HUES48 (cell line): ENCODE measurements at regions not wholly inside any gene's neighbourhood (a gene's known extent, or its start where the extent isn't known, plus 50 kb on each side); places are given as distances from the start of the nearest gene placed in this dataset.

Experiments
- H3K27ac ChIP-seq: one replicate; pipeline ENCODE4 v1.7.0; 2013; ENCODE audit warnings: low read depth, low read length, inconsistent platforms
- H3K27me3 ChIP-seq: 2 replicates; pipeline ENCODE4 v1.6.1; 2013; ENCODE audit warnings: mild to moderate bottlenecking, low read length; ENCODE audit not compliant: control insufficient read depth, insufficient read depth
- H3K36me3 ChIP-seq: 2 replicates; pipeline ENCODE4 v1.6.1; 2013; ENCODE audit warnings: low read length; ENCODE audit not compliant: control insufficient read depth, insufficient read depth
- H3K4me1 ChIP-seq: 2 replicates; pipeline ENCODE4 v1.6.1; 2013; ENCODE audit warnings: mild to moderate bottlenecking, low read length; ENCODE audit not compliant: control insufficient read depth, insufficient read depth
- H3K4me3 ChIP-seq: 2 replicates; pipeline ENCODE4 v1.5.1; 2013; ENCODE audit warnings: mild to moderate bottlenecking, low read depth, low read length
- H3K9ac ChIP-seq: 2 replicates; pipeline ENCODE4 v1.6.1; 2013; ENCODE audit warnings: mild to moderate bottlenecking, low read depth, low read length, moderate library complexity
- H3K9me3 ChIP-seq: 2 replicates; pipeline ENCODE4 v1.6.1; 2013; ENCODE audit warnings: low read length; ENCODE audit not compliant: control insufficient read depth, insufficient read depth

DNA sequence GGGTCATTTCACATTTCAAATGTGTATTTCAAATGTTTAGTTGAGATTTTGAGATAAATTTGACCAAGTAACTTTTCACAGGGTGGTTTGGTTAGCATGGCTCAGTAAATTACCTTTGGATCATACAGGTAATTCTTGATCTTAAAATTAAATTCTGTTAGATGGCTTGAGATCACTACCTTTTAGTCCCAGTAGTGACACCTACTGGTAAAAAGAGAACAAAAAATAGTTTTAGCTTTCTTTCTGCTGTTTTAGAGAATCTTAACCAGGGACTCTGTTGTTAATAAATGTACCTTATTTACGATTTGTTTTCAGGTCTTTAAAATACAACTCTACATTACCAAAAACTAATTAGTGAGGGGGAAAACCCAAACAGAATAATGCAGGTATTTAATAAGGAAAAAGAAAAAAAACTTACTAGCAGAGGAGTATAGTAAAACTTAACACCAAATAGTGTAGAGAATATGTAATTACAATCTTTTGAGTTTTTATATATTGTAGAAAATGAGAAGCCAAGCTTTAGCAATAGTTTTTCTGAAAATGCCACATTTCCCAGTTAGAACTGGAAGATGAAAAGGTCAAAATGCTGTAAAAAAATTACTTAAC lies 620.3 kb upstream of the AGTR1 start:
- no peaks in the 10 kb centered on the region for H3K27me3 ChIP-seq
- no peaks in the 10 kb centered on the region for H3K36me3 ChIP-seq
- no peaks in the 10 kb centered on the region for H3K9me3 ChIP-seq
- H3K9ac ChIP-seq = no peak overlapping the region
- H3K4me1 ChIP-seq = peaks cover 6% of the 10 kb centered on the region; the same call in 1 of the 2 replicates
- no peak overlapping the region for H3K27ac ChIP-seq
- H3K4me3 ChIP-seq = no peak overlapping the region

DNA sequence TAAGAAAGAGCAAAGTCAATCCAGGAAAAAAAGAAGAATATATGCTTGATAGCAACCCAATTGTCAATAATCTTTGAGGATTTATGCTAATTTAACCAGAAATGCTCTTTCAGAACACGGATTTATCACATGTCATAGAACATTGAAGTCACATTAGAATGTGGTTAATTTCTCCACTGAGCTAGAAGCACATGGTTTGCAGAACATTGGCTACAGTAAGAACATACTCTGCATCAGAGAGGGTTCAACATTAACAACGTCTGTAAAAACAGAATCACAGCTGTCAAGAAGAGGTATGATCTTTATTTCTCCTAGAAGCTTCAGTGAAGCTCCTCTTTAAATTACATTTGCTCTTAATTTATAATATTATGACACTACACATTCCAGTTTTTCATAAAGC lies 619.7 kb upstream of the AGTR1 start:
- Histone ChIP-seq H3K4me1 (peaks cover 6% of the 10 kb centered on the region; the same call in 1 of the 2 replicates), H3K4me3 (no peak overlapping the region), H3K27me3 (no peaks in the 10 kb centered on the region), H3K9me3 (no peaks in the 10 kb centered on the region), H3K9ac (no peak overlapping the region), H3K27ac (no peak overlapping the region), H3K36me3 (no peaks in the 10 kb centered on the region)

DNA sequence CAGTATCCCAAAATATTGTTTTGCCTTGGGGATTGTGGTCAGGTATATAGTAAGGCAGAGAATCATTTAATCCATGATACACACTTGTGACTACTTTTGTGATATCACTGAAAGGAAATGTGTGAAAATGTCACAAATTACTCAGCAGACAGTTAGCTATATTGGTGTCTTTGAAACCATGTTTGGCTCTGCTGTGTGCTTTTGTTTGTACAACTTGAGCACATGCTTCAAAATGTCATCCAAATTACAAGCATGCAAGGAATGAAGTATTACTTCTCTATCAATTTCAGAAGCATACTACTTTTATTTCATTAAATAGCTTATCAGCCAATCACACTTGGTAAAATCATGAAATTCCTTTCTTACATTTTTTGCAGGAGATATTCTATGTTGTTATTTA lies 619.0 kb upstream of the AGTR1 start:
- no peaks in the 10 kb centered on the region for H3K27me3 ChIP-seq
- H3K4me1 ChIP-seq = peaks cover 10% of the 10 kb centered on the region; the same call in 1 of the 2 replicates
- no peak overlapping the region for H3K9ac ChIP-seq
- no peak overlapping the region for H3K4me3 ChIP-seq
- no peak overlapping the region for H3K27ac ChIP-seq
- no peaks in the 10 kb centered on the region for H3K9me3 ChIP-seq
- no peaks in the 10 kb centered on the region for H3K36me3 ChIP-seq

DNA sequence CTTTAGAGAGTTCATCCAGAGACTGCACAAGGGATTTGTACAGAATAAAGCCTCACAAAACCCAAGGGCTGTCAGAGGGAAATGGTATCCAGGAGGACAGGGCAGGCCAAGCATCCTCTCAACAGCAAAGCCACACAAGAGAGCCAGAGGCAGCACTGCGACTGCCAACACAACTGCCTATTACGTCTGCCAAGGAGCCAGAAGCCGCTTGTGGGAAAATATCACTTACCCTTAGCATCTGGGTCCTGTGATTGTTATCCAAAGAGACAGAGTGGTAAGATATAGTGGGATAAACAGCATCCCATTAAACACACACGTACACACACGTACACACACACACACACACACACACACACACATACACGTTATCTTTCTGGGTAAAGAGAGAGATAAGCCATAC lies 618.3 kb upstream of the AGTR1 start:
- H3K27me3 ChIP-seq = no peaks in the 10 kb centered on the region
- H3K4me1 ChIP-seq = peaks cover 12% of the 10 kb centered on the region; the same call in 1 of the 2 replicates
- H3K9ac ChIP-seq = no peak overlapping the region
- no peak overlapping the region for H3K4me3 ChIP-seq
- no peaks in the 10 kb centered on the region for H3K36me3 ChIP-seq
- no peaks in the 10 kb centered on the region for H3K9me3 ChIP-seq
- no peak overlapping the region for H3K27ac ChIP-seq

DNA sequence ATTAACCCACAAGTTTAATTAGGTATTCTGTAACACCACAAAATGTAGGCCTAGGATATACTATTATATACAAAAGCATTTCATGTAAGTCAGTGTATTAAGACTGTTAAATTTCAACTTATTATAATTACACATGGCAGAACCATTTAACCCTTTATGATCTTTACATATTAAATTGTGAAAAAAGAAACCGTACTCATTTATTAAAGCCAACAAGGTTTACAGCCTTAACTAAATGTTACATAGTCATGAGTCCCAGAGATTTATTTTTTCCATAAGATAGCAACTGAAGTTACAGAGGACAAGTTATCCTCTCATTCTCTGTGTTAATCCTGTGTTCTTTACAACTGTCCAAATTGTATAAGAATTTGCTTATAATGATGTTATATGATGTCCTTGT lies 615.8 kb upstream of the AGTR1 start:
- Histone ChIP-seq H3K27ac (no peak overlapping the region), H3K4me3 (no peak overlapping the region), H3K9ac (no peak overlapping the region), H3K36me3 (no peaks in the 10 kb centered on the region), H3K9me3 (no peaks in the 10 kb centered on the region), H3K4me1 (0 out of 2 replicates have a peak, but pooled peaks cover 6% of the 10 kb centered on the region), H3K27me3 (no peaks in the 10 kb centered on the region)

DNA sequence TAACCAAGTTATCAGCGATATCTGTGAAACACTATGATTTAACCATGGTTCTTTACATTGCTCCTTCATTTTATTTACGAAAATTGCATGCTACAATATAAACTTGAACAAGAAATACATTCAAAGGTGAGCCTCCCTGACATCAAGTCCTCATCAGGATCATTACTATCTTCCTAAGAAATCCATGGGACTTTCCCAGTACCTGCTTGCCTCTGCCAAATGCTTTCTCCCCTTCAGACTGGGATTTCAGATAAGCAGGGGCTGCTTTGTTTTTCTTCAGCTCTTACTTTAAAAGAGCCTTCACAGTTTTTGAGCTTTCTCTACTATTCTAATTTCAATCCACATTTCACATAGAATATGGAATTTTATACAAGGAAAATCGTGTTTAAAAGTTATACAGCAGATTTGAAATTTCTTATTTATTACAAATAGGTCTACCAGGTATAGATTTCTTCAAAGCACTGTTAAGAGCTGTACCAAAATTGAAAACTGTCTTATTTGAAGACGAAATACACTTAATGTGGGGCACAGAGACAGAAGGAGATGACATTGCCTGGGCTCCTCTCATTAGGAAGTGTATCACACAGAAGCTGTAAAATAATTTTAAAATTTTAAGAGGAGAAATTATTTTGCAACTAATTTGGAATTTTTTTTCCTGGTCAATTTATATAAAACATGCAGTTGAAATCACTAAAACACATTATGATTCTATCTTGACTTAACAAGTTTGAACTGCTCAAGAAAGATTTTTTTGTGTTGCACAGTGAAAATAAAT lies 615.0 kb upstream of the AGTR1 start:
- no peaks in the 10 kb centered on the region for H3K36me3 ChIP-seq

DNA sequence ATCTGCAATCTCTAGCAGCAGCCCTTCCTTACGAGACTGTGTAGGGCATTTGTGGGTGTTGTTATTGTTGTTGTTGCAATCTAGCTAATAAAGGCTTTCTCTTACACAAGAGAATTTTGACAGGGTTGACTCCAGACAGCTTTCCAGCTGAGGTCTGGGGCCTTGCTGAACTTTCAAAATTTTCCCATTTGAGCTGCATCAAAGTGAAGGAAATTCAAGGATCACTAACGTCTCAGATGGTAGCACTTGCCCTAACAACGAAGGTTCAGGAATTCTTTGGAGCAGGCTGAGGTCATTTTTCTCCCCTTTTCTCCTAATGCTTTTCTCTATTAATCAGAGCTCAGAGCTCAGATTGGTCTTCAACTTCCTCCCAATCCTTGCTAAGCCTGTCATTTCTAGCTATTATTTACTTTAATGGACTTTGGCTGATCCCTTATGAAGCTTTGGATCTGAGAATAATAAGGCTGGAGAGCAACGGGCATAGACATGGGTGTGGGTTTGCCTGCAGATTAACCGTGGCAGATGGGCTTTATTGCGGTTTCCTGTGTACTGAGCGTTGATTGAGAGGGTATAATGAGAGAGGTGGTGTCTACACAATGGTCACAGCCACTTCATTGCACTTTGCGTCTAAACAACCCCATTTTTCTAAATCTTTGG lies 614.0 kb upstream of the AGTR1 start:
- no peaks in the 10 kb centered on the region for H3K27me3 ChIP-seq
- no peaks in the 10 kb centered on the region for H3K9me3 ChIP-seq
- 0 out of 2 replicates have a peak, but pooled peaks cover 6% of the 10 kb centered on the region for H3K4me1 ChIP-seq
- no peak overlapping the region for H3K4me3 ChIP-seq
- H3K9ac ChIP-seq = no peak overlapping the region
- H3K36me3 ChIP-seq = no peaks in the 10 kb centered on the region
- H3K27ac ChIP-seq = no peak overlapping the region

More for the DNA sequence above, 615.0 kb upstream of the AGTR1 start:
- H3K9ac ChIP-seq = no peak overlapping the region
- H3K27me3 ChIP-seq = no peaks in the 10 kb centered on the region
- no peak overlapping the region for H3K27ac ChIP-seq
- H3K9me3 ChIP-seq = no peaks in the 10 kb centered on the region
- no peak overlapping the region for H3K4me3 ChIP-seq
- H3K4me1 ChIP-seq = 0 out of 2 replicates have a peak, but pooled peaks cover 6% of the 10 kb centered on the region

DNA sequence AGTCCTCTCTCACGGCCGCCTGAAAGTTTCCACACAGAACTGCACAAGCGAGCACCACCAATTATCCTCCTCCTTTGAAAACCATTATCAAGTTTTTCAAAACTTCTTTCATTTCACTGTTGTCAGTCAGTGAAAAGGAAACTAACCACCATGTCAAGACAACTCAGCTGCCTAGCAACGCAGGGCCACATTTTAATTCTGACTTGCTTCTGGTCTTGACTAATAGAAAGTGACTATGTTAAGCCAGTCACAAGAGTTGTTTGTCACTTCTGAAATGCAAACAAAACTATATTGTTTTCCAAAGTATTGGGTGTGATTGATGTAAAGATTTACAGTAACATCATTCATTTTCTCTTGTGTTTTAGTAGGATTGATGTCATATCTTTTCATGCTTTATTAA lies 612.8 kb upstream of the AGTR1 start:
- Histone ChIP-seq H3K27me3 (no peaks in the 10 kb centered on the region), H3K4me1 (0 out of 2 replicates have a peak, but pooled peaks cover 6% of the 10 kb centered on the region)

DNA sequence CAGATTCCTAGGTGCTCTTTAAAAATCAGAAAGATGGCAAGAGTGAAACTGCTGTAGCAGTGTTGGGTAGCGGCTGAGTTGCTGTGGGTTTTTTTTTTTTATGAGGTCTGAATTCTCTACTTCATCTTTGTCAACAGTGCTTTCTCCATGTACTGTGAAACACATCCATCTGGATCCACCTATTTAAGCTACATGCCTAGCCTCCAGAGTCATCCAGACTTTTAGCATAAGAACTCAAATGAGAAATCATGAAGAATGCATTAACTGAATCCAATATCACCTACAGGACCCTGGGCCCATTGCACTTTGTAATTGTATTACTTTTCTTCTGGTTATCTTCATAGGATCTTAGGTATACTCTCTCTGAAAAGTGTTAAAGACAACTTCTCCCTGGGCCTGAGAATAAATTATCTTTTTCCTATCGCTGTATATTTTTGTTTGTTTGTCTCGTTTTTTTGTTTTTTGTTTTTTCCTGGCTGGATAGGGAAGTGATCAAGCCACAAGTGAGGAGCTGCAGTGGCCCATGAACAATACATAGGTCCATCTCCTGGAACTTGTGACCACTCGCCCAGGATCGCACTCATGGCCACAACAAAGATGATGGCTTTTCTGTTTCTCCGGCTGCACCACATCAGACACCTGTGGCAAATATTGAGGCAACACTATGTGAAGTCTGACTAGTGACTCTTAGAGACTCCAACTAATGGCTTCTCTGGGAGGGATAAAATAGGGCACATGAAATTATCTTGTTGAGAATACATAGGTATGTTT lies 609.9 kb upstream of the AGTR1 start:
- no peaks in the 10 kb centered on the region for H3K36me3 ChIP-seq
- H3K4me3 ChIP-seq = no peak overlapping the region
- H3K9me3 ChIP-seq = no peaks in the 10 kb centered on the region
- 0 out of 2 replicates have a peak, but pooled peaks cover 6% of the 10 kb centered on the region for H3K4me1 ChIP-seq
- H3K27ac ChIP-seq = no peak overlapping the region
- no peaks in the 10 kb centered on the region for H3K27me3 ChIP-seq
- no peak overlapping the region for H3K9ac ChIP-seq

More for the DNA sequence above, 612.8 kb upstream of the AGTR1 start:
- Histone ChIP-seq H3K9ac (no peak overlapping the region), H3K4me3 (no peak overlapping the region), H3K9me3 (no peaks in the 10 kb centered on the region), H3K27ac (no peak overlapping the region), H3K36me3 (no peaks in the 10 kb centered on the region)

DNA sequence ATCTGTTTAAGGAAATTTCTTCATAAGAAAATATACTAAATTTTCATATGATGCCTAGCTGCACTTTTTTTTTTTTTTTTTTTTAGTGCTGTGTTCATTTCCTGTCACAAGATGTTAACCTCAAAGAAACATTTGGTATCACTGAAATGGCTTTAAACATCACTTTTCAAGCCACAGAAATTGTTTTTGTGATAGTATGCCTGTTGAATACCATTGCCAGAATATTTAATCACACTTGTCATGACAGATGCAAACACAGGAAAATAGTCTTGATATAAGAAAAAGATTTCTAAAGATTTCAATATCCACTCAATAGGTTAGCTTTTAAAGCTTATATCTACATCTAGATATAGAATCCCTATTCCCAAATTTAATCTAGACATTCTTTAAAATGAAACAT lies 608.5 kb upstream of the AGTR1 start:
- Histone ChIP-seq H3K36me3 (no peaks in the 10 kb centered on the region), H3K9me3 (no peaks in the 10 kb centered on the region), H3K27me3 (no peaks in the 10 kb centered on the region), H3K27ac (no peak overlapping the region), H3K4me3 (no peak overlapping the region), H3K4me1 (no peaks in the 10 kb centered on the region), H3K9ac (no peak overlapping the region)
